Neural cell (in vitro differentiated cells): ENCODE measurements at regions not wholly inside any gene's neighbourhood (a gene's known extent, or its start where the extent isn't known, plus 50 kb on each side); places are given as distances from the start of the nearest gene placed in this dataset.

Experiments
- EP300 ChIP-seq: fragments of 450-650 bp; conservative IDR thresholded peaks from 2 replicates; pipeline ENCODE4 v1.6.1; 2014; ENCODE audit warnings: antibody characterized with exemption, mild to moderate bottlenecking, moderate library complexity; ENCODE audit not compliant: poor library complexity, severe bottlenecking
- EZH2 ChIP-seq: fragments of 200-600, 300-800 bp; shearing (Covaris generic), sonication (generic); IDR thresholded peaks from 2 replicates; pipeline ENCODE4 v1.6.1; 2014; ENCODE audit warnings: antibody characterized with exemption, low read length, borderline replicate concordance, mild to moderate bottlenecking; ENCODE audit not compliant: insufficient read depth, poor library complexity, severe bottlenecking
- POLR2AphosphoS5 ChIP-seq: IDR thresholded peaks from 2 replicates; pipeline ENCODE4 v1.6.1; 2012
- RAD21 ChIP-seq: fragments of 450-650 bp; conservative IDR thresholded peaks from 2 replicates; pipeline ENCODE4 v1.6.1; 2014; ENCODE audit warnings: antibody characterized with exemption, mild to moderate bottlenecking, moderate library complexity
- TF ChIP-seq, protein P1 (sequence below): fragments of 450-650 bp; IDR thresholded peaks from 2 replicates; pipeline ENCODE4 v1.5.1; 2014; ENCODE audit warnings: antibody characterized with exemption, mild to moderate bottlenecking, moderate library complexity; ENCODE audit not compliant: poor library complexity, severe bottlenecking

DNA sequence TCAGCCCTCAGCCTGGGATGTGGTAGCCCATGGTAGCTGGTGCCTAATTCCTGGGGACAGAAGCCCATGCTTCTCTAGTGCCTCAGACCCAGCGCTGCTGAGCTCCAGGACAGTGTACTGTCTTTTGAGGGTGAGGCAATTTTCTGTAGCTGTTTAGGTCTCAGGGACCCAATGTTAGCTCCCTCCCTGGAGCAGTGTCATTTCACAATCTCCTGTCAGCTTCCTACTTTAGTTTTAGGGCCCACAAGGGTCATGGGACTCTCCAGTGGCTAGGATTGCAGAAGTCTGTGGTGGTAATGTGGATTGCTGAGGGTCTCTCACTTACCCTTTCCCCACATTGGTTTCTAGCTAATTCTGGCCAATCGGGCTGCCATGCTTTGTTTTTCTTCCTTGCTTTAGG is 67.7 kb upstream of the CCL21 start:
- no peak for TF ChIP-seq EZH2
- TF ChIP-seq, protein P1, sequence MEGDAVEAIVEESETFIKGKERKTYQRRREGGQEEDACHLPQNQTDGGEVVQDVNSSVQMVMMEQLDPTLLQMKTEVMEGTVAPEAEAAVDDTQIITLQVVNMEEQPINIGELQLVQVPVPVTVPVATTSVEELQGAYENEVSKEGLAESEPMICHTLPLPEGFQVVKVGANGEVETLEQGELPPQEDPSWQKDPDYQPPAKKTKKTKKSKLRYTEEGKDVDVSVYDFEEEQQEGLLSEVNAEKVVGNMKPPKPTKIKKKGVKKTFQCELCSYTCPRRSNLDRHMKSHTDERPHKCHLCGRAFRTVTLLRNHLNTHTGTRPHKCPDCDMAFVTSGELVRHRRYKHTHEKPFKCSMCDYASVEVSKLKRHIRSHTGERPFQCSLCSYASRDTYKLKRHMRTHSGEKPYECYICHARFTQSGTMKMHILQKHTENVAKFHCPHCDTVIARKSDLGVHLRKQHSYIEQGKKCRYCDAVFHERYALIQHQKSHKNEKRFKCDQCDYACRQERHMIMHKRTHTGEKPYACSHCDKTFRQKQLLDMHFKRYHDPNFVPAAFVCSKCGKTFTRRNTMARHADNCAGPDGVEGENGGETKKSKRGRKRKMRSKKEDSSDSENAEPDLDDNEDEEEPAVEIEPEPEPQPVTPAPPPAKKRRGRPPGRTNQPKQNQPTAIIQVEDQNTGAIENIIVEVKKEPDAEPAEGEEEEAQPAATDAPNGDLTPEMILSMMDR, result no peak
- no peak for TF ChIP-seq POLR2AphosphoS5
- TF ChIP-seq EP300, result no peak
- TF ChIP-seq RAD21, result no peak
